ENCODE measurements at regions not wholly inside any gene's neighbourhood (a gene's known extent, or its start where the extent isn't known, plus 50 kb on each side); places are given as distances from the start of the nearest gene placed in this dataset.
A peak's percentile ranks its signal among the peaks of the same experiment; 100 is the strongest.
"Not testable (repeated sequence)": the region's sequence is repeated elsewhere in the genome, so short reads cannot be mapped to it uniquely, and the experiment has no call there.

DNA sequence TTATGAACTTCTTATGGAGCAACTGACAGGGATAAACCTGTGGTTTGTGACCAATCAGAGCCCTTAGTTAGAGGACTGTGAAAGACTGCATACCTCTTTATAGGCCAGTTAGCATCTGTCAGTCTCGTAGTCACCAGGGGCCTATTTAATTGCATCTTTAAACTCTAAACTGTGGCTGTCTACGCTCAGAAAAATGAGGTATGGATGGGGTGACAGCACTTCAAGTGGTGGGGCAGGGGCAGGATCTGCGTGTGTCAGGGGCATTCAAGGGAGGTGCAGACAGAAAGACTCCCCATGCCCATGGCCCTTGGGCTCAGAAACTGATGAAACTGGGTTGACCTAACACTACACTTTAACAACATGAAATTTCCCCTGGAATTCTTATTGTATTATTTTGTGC, 132.6 kb upstream of the TBCA start:
- no peak for DNase-seq

DNA sequence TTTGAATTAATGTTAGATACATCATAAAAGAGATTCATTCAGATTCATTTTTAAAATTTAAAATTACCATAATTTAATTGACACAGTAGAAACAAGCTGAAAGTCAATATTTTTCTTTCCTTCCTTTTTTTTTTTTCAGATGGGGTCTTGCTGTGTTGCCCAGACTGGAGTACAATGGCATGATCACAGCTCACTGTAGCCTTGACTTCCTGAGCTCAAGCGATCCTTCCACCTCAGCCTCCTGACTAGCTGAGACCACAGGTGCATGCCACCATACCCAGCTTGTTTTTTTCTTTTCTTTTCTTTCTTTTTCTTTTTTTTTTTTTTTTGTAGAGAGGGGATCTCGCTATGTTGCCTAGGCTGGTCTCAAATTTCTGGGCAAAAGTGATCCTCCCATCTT, 131.6 kb upstream of the TBCA start:
- no peak for DNase-seq

DNA sequence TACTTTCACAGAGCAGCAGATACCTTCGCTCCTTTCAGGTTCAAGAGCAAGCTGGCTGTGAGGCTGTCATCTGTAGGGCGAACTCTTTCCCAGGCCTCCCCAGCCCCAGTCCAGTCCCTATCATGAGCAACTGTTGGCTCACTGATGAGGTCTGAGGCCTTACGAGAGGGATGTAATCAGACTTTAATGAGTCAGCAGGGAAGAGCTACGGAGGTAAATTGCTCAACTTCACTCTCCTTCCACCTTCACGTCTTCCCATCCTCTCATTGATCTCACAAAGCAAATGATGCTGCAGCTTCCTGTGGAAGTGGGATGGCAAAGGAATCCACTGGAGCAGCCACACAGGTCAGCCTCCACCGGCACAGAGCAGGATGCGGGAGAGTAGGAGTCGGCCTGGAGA, 130.7 kb upstream of the TBCA start:
- DNase-seq = no peak

- DNase-seq = no peak
These were observed 128.2 kb upstream of the TBCA start for GRCh38 chr5:77904362-77904761.

DNA sequence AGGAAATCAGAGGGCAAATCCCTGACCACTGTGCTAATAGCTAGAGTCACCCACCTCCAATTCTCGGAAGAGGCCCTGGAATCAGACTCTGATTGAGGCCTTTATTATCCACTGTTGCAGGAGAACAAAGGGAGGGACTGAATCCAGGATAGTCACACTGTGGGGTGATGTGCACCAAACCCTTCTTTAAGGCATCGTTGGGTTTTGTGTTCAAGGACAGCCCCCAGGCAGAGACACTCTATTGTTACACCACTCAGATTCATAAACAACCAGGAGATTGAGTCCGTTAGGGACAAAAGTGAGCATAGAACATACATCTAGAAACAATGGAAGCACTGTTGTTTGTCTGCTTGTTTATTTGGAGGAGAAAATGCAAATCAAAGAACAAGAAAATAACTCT, 124.6 kb upstream of the TBCA start:
- DNase-seq = no peak

DNA sequence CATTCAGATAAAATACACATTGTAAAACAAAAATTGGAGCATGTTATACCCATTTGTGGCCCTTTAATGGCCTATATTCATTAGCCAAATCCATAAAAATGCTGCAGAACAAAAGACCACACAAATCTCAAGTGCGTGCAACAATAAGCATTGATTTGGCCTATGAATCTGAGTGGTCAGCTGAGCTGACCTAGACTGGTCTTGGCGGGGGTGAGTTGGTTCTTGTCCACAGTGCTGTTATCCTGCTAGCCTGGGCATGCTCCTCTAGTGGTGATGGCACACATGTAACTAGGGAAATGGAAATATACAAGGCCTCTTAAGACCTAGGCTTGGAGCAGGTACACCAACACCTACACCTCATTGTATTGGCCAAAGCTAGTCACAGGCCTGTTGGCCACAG, 122.2 kb upstream of the TBCA start:
- no peak for DNase-seq

- no peak for DNase-seq
These were observed 120.2 kb upstream of the TBCA start for GRCh38 chr5:77896338-77896737.

- not testable (repeated sequence) for DNase-seq
These were observed 118.0 kb upstream of the TBCA start for GRCh38 chr5:77894103-77894502.

DNA sequence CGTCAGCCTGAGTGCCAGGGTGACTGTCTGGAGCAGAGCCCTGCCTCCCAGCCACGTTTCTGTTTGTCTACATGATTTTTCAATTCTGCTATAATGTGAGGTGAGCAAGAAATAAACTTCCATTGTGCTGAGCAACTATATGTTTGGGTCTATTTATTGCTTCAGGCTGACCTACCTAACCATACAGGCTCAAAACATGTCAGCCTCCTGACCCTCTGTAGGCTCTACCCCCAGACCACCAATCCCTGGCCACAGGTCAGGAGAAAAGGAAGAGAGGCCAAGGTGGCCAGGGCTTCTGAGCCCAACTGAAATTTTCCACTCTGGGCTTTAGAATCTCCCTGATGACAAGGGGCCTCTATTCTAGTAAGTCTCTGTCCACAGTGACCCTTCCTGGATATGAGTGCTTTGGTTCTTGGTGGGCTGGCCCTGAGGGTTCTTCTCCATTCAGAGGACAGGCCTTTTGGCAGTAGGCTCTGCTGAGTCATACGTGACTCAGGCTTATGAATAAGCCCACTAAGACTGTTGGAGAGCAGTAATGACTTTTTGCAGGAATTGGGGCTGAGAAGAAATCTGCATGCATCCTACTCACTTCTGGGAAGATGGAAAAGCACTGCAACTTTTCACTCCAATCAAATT, 117.2 kb upstream of the TBCA start:
- peak; percentile 30 for DNase-seq

DNA sequence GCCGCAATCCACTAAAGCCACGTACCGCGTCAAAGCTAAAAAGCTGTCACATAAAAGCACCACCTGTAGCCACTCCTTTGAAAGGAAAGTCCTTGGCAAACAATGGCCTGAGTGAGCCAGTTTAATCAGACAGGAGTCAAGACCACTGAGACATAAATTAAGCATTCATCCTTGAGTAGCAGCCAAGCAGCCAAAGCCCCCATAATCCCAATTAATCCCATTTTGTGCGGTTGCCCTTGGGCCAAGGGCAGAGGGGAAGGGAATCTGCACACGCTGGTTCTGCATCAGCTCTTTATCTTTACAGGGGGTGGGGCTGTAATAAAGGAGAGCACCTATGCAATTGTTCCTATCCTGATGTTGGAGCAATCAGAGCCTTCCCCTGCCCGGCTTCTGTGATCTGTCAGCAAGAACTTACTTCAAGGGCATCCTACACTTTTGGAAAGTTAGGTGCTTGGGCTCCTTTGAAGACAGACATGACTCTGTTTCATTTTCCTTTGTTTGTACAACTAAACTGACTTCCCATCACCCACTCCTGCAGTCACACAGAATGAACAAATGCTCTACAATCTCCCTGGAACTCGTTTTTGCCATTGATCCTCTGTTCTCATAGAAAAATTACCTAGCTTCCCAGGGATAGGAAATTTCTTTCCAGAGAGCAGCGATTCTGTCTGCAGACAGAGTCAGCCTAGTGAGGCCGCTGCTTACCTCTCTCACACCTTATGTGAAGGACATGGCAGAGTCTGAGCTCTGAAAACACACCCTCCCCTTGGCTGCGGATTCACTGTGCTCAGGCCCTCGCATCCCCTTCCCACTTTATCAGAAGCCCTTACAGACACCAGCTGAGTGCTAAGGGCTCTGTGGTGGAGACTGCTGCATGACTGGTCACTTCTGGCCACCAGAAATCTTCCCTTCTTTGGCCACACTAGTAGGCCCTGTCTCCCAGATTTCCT, 116.2 kb upstream of the TBCA start:
- no peak for DNase-seq

GRCh38 chr5:77885519-77885918, 109.4 kb upstream of the TBCA start:
- no peak for DNase-seq

- no peak for DNase-seq
These were observed 106.6 kb upstream of the TBCA start for GRCh38 chr5:77882670-77883257.

DNA sequence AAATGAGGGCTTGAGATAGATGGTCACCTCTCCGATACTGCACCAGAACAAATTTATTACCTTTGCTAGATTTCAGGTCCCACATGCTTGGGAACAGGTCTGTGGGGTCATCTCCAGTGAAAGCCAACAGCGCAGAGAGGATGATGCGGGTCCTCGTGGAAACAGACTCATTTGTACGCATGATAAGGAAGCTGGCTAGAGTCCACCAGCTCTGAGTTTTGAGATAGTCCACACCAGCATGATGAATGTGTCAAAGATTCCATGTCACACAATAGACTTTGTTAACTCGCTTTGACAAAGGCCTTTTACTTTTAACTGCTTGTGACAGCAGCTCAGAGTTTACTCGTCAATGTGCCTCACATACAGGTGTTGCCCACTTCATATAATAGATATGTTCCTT, 105.4 kb upstream of the TBCA start:
- DNase-seq = no peak

GRCh38 chr5:77877516-77878355, 101.6 kb upstream of the TBCA start:
- no peak for DNase-seq

DNA sequence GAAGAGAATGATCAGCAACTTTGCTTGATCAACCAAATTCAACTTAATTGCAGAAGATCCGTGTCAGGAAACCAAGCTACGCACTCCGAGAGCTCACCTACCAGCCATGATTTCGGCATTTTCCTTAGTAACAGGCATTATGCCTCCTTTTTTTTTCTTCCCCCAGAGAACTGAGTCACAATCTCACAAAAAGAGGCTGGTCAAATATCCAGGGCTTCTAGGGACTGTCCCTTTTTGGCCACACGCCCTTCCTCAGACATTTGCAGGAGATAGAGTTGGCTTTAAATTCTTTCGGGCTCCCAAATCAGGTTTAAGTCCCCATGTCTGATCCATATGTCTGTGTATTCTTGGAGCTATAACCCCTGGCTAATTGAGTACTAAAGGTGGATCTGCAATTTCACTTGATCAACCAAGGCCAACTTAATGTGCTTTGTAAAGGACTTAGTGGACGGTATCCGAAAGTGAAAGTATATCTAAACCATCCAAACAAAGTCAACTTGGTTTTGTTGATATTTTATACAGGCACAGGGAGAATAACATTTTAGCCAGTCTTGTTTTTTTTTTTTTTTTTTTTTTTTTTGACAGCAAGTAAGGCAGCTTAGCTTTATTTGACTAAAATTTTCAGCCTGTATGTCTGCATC, 100.8 kb upstream of the TBCA start:
- no peak for DNase-seq

DNA sequence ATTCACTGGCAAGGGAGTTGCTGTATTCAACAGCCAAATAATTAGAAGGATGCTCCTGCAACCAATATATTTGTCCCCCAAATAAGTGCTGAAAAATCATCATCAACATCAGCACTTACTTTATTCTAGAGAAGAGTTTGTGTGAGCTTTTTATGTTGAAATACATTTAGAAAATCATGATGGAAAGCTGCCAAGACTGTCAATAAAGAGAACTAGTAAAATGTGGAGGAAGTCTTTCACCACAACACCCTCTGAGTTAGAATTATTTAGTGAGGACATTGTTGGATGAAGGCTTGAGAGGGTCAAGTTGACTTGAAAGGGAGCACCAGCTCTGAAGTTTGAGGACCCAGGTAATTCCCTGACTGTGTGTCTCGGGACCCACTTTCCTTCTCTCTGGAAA, 100.2 kb upstream of the TBCA start:
- no peak for DNase-seq

DNA sequence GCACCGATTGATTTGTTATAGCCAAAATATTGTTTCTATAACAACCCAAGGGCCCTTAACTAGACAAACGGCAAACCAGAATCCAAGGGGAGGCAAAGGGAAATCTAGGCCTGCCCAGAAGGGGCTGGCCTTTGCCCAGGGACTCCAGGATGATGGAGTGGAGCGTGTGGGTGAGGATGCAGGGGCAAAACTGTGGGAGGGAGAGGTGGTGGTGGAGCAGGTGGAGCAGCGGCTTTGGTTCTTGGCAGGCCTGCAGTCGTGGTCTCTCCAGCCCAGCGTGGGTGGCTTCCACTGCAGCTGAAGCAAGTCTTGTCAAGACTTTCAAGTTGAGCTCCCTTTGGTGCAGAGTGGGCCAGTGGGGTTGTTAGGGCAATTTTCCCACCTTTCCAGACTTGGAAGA, 98.6 kb upstream of the TBCA start:
- no peak for DNase-seq

- no peak for DNase-seq
These were observed 97.1 kb upstream of the TBCA start for GRCh38 chr5:77873239-77873638.

DNA sequence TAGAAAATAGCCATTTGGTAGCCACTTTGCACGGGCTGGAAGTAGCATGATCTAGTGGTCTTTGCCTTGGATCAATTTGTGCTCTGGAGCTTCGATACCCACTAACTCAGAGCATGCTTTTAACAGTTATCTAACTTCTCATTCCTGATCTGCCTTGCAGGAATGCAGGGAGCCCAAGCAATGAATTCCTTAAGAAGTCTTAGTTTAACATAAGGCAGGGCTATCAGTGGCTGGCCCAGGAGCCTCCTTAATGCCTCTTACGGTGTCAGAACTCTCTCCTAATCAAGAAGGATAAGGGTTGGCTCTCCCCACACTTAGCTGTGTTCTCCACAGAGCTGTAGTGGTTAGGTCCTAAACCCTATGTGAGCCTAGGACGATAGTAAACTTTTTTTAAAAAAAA, 95.8 kb upstream of the TBCA start:
- no peak for DNase-seq

- DNase-seq = no peak
These were observed 94.9 kb upstream of the TBCA start for GRCh38 chr5:77871016-77871415.

- DNase-seq = no peak
These were observed 93.1 kb upstream of the TBCA start for GRCh38 chr5:77869116-77869798.

DNA sequence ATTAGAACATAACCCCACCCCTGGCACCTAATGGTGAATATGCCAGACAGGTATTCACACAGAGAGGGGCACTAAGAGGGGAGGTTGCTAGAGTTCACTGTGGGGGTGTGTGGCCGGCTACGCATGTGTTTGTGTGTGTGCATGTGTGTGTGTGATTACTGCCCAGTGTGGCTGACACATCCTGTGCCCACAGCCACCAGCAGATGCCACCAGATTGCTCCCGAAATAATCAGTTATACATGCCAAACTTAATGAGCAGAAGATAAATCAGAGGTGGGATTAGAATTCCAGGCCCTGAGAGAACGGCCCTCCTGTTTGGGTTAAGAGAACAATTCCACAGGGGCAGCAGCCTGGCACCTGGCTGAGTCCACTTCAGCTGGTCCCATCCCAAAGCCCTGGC, 91.8 kb upstream of the TBCA start:
- no peak for DNase-seq
